Testis (tissue), 2 donors: ENCODE measurements at regions not wholly inside any gene's neighbourhood (a gene's known extent, or its start where the extent isn't known, plus 50 kb on each side); places are given as distances from the start of the nearest gene placed in this dataset.
"Not testable (repeated sequence)": the region's sequence is repeated elsewhere in the genome, so short reads cannot be mapped to it uniquely, and the experiment has no call there.

Source experiments
- DNase-seq: peaks from one replicate; pipeline ENCODE4 v3.0.0-alpha.2; 2019
- H3K27ac ChIP-seq, 2 donors: fragments of 200-600 bp; sonication (generic); one replicate each; pipeline ENCODE4 v1.5.1; 2019
- H3K27me3 ChIP-seq: fragments of 200-600 bp; sonication (generic); one replicate; pipeline ENCODE4 v1.5.1; 2019
- H3K36me3 ChIP-seq: fragments of 200-600 bp; sonication (generic); one replicate; pipeline ENCODE4 v1.5.1; 2017; ENCODE audit warnings: low read depth; ENCODE audit errors: missing control alignments
- H3K4me1 ChIP-seq: fragments of 200-600 bp; sonication (generic); one replicate; pipeline ENCODE4 v1.5.1; 2019
- H3K4me3 ChIP-seq, 2 donors: fragments of 200-600 bp; sonication (generic); one replicate each; pipeline ENCODE4 v1.5.1; 2017 to 2019
- H3K9me3 ChIP-seq: fragments of 200-600 bp; sonication (generic); one replicate; pipeline ENCODE4 v1.5.1; 2017
- POLR2A ChIP-seq: fragments of 450-650 bp; IDR thresholded peaks from one replicate; pipeline ENCODE4 v1.6.1; 2017; ENCODE audit warnings: antibody characterized with exemption, mild to moderate bottlenecking, moderate library complexity
- WGBS, 2 donors: methylation state at CpG; one replicate each; pipeline ENCODE4 v1.1.5; 2018; 5-methylcytosine and 5-hydroxymethylcytosine counted together
- intact Hi-C: fragments of 100-400 bp; cut with DNase I; formaldehyde crosslinking; loops from one replicate; pipeline ENCODE4 v1.15.1; 2023; ENCODE audit warnings: low total_unique reads
- TF ChIP-seq, protein P1 (sequence below), 3 experiments: fragments of 450-650 bp in 2 of 3; fragments of 200-600 bp in 1 of 3; sonication (generic) in 1 of 3; IDR thresholded peaks; one replicate each; pipeline ENCODE4 v1.5.1; 2016 to 2019; ENCODE audit warnings: antibody characterized with exemption in 3 of 3, mild to moderate bottlenecking in 2 of 3, moderate library complexity in 1 of 3

- WGBS, 2 donors: 69 to 75% methylated on average over 2 of the region's 2 CpGs
- Histone ChIP-seq H3K27ac (no peak overlapping the region), H3K4me1 (no peaks in the 10 kb centered on the region), H3K4me3 (no peak overlapping the region), H3K27me3 (no peaks in the 10 kb centered on the region), H3K9me3 (no peaks in the 10 kb centered on the region), H3K36me3 (no peaks in the 10 kb centered on the region)
- TF ChIP-seq, protein P1, sequence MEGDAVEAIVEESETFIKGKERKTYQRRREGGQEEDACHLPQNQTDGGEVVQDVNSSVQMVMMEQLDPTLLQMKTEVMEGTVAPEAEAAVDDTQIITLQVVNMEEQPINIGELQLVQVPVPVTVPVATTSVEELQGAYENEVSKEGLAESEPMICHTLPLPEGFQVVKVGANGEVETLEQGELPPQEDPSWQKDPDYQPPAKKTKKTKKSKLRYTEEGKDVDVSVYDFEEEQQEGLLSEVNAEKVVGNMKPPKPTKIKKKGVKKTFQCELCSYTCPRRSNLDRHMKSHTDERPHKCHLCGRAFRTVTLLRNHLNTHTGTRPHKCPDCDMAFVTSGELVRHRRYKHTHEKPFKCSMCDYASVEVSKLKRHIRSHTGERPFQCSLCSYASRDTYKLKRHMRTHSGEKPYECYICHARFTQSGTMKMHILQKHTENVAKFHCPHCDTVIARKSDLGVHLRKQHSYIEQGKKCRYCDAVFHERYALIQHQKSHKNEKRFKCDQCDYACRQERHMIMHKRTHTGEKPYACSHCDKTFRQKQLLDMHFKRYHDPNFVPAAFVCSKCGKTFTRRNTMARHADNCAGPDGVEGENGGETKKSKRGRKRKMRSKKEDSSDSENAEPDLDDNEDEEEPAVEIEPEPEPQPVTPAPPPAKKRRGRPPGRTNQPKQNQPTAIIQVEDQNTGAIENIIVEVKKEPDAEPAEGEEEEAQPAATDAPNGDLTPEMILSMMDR (IDR thresholded peaks at IDR 0.05): no peak
- no peak for TF ChIP-seq POLR2A
- intact Hi-C loops: no loop called here
- DNase-seq: no peak
Observed at GRCh38 chr17:70290770-70291169, 121.4 kb downstream of the KCNJ2 start.

- intact Hi-C loops: no loop called here
- TF ChIP-seq POLR2A: no peak
- TF ChIP-seq, protein P1 (IDR thresholded peaks at IDR 0.05): no peak
- 61 to 62% methylated on average over 1 of the region's 1 CpG for WGBS, 2 donors
- DNase-seq: no peak
- Histone ChIP-seq H3K4me1 (no peaks in the 10 kb centered on the region), H3K36me3 (no peaks in the 10 kb centered on the region), H3K27me3 (no peaks in the 10 kb centered on the region), H3K4me3 (no peak overlapping the region), H3K9me3 (no peaks in the 10 kb centered on the region), H3K27ac (no peak overlapping the region)
Observed at GRCh38 chr17:70292366-70292765, 123.0 kb downstream of the KCNJ2 start.

GRCh38 chr17:70293564-70294310 lies 124.4 kb downstream of the KCNJ2 start:
- H3K27ac ChIP-seq, DNase-seq, H3K27me3 ChIP-seq, H3K9me3 ChIP-seq, intact Hi-C loops, H3K4me1 ChIP-seq, H3K36me3 ChIP-seq, H3K4me3 ChIP-seq: not testable (repeated sequence)
- 79 to 85% methylated on average over 6 of the region's 6 CpGs for WGBS, 2 donors

DNA sequence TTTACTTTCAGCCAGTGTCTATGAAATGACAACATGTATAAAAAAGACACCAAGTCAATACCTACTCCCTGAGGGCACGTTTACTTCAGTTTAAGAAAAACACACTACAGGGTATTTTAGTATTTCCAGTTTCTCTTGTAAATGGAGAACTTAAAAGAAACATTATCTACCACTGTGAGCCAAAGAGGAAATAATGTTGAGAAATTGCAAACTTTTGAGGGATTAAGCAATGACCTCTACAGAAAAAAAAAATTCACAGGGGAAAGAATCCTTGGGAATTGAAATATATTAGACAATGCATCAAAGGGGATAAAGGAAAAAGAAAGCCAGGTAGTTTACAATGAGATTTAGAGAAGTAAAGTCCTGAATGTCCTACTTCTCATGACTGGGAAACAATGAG lies 126.0 kb downstream of the KCNJ2 start:
- no peaks in the 10 kb centered on the region for H3K27me3 ChIP-seq
- H3K9me3 ChIP-seq: no peaks in the 10 kb centered on the region
- no peaks in the 10 kb centered on the region for H3K4me1 ChIP-seq
- H3K36me3 ChIP-seq: no peaks in the 10 kb centered on the region
- no peak overlapping the region for H3K27ac ChIP-seq
- H3K4me3 ChIP-seq: no peak overlapping the region
- DNase-seq: no peak
- intact Hi-C loops: no loop called here
- 42 to 45% methylated on average over 1 of the region's 1 CpG for WGBS, 2 donors
- TF ChIP-seq, protein P1 (IDR thresholded peaks at IDR 0.05): no peak
- no peak for TF ChIP-seq POLR2A

DNA sequence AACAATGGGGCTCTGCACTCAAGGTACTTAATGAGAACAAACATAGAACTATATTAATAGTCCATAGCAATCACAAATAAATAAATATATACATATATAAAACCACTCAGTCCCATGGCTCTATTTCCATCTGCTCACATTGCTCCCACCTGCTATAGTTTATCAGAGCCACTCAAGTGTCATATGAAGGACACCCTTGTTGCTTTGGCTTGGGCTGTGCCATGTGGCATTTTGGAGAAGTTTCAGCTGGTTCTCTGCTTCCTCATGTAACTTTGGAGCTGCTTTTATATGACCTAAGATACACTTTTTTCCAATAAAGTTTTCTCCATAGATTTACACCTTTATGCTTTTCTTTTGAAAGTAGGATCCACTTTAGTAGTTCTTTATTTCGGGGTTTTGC lies 126.4 kb downstream of the KCNJ2 start:
- H3K4me3 ChIP-seq: no peak overlapping the region
- H3K27ac ChIP-seq: no peak overlapping the region
- no peaks in the 10 kb centered on the region for H3K36me3 ChIP-seq
- no peak for DNase-seq
- intact Hi-C loops: no loop called here
- TF ChIP-seq POLR2A: no peak
- TF ChIP-seq, protein P1 (IDR thresholded peaks at IDR 0.05): no peak
- H3K9me3 ChIP-seq: no peaks in the 10 kb centered on the region
- WGBS, 2 donors: 89 to 93% methylated on average over 1 of the region's 1 CpG
- H3K27me3 ChIP-seq: no peaks in the 10 kb centered on the region
- H3K4me1 ChIP-seq: no peaks in the 10 kb centered on the region
